SK-N-SH (cell line): ENCODE measurements at regions not wholly inside any gene's neighbourhood (a gene's known extent, or its start where the extent isn't known, plus 50 kb on each side); places are given as distances from the start of the nearest gene placed in this dataset.

Experiments used
- CTCF ChIA-PET: fragments of 300-600, 350-600 bp; formaldehyde crosslinking; extraction: SDS; loops from one replicate; lab custom pipeline; 2021; lab: Yijun Ruan, JAX
- POLR2A ChIA-PET: fragments of 350-600 bp; sonication (Branson Sonifier 250); formaldehyde crosslinking; extraction: SDS; loops from one replicate; lab custom pipeline; 2020; ENCODE audit warnings: antibody characterized with exemption, inconsistent platforms; lab: Yijun Ruan, JAX
- DNase-seq: peaks from one replicate; pipeline ENCODE4 v3.0.0; 2012
- H2AFZ ChIP-seq: fragments of 200-600 bp; sonication (generic); 2 replicates; pipeline ENCODE4 v1.8.1; 2016; ENCODE audit warnings: antibody characterized with exemption, mild to moderate bottlenecking, low read depth
- H3F3A ChIP-seq: fragments of 200-600 bp; sonication (generic); replicated peaks from 2 replicates; pipeline ENCODE3; 2016; ENCODE audit warnings: antibody characterized with exemption, mild to moderate bottlenecking; ENCODE audit not compliant: insufficient read depth
- H3K27ac ChIP-seq, 2 experiments: fragments of 200-500 bp in 1 of 2; fragments of 200-600 bp in 1 of 2; sonication (Bioruptor generic) in 1 of 2; sonication (generic), shearing (Covaris generic) in 1 of 2; 2 replicates each; pipeline versions ENCODE4 v1.5.1 to v1.6.1; 2014 to 2016; ENCODE audit warnings: low read depth in 2 of 2, inconsistent platforms in 1 of 2, low read length in 1 of 2, mild to moderate bottlenecking in 1 of 2, mixed read lengths in 1 of 2
- H3K27me3 ChIP-seq: fragments of 200-600 bp; sonication (generic), shearing (Covaris generic); 2 replicates; pipeline ENCODE4 v1.6.1; 2016; ENCODE audit warnings: mixed run types; ENCODE audit not compliant: insufficient read depth
- H3K36me3 ChIP-seq, 2 experiments: fragments of 200-500 bp in 1 of 2; fragments of 200-600 bp in 1 of 2; sonication (Bioruptor generic) in 1 of 2; sonication (generic) in 1 of 2; replicated peaks in 1 of 2; 2 replicates each; pipeline versions ENCODE3 to v1.5.1; 2014 to 2016; ENCODE audit warnings: low read length in 1 of 2, mild to moderate bottlenecking in 1 of 2; ENCODE audit not compliant: insufficient read depth in 2 of 2, control insufficient read depth in 1 of 2
- H3K4me1 ChIP-seq, 2 experiments: fragments of 200-500 bp in 1 of 2; fragments of 200-600 bp in 1 of 2; sonication (Bioruptor generic) in 1 of 2; sonication (generic), shearing (Covaris generic) in 1 of 2; 2 replicates each; pipeline versions ENCODE4 v1.5.1 to v1.6.1; 2014 to 2016; ENCODE audit warnings: low read depth in 1 of 2, low read length in 1 of 2, mixed run types in 1 of 2; ENCODE audit not compliant: insufficient read depth in 2 of 2, control insufficient read depth in 1 of 2
- H3K4me2 ChIP-seq: fragments of 200-600 bp; sonication (generic), shearing (Covaris generic); 2 replicates; pipeline ENCODE4 v1.6.1; 2017; ENCODE audit warnings: mixed run types
- H3K4me3 ChIP-seq, 2 experiments: fragments of 200-500 bp in 1 of 2; fragments of 200-600 bp in 1 of 2; sonication (Bioruptor generic) in 1 of 2; sonication (generic), shearing (Covaris generic) in 1 of 2; 2 replicates each; pipeline versions ENCODE4 v1.5.1 to v1.8.1; 2014 to 2016; ENCODE audit warnings: low read depth in 2 of 2, inconsistent platforms in 1 of 2, low read length in 1 of 2, mild to moderate bottlenecking in 1 of 2, mixed read lengths in 1 of 2, moderate library complexity in 1 of 2
- H3K79me2 ChIP-seq: fragments of 200-600 bp; sonication (generic); 2 replicates; pipeline ENCODE4 v1.8.1; 2017; ENCODE audit warnings: mild to moderate bottlenecking; ENCODE audit not compliant: insufficient read depth
- H3K9ac ChIP-seq: fragments of 200-600 bp; sonication (generic); 2 replicates; pipeline ENCODE4 v1.6.1; 2017; ENCODE audit warnings: mixed run types
- H3K9me2 ChIP-seq: fragments of 200-600 bp; sonication (generic); 2 replicates; pipeline ENCODE4 v1.6.1; 2017; ENCODE audit warnings: mixed run types
- H3K9me3 ChIP-seq: fragments of 200-600 bp; sonication (generic); 2 replicates; pipeline ENCODE4 v1.6.1; 2017; ENCODE audit warnings: mixed run types, mild to moderate bottlenecking, moderate library complexity
- H4K20me1 ChIP-seq: fragments of 200-600 bp; sonication (generic); 2 replicates; pipeline ENCODE4 v1.6.1; 2017; ENCODE audit warnings: mild to moderate bottlenecking, mixed run types; ENCODE audit not compliant: insufficient read depth
- CHD2 ChIP-seq: fragments of 150-350 bp; IDR thresholded peaks from 2 replicates; pipeline ENCODE4 v1.6.1; 2018; ENCODE audit warnings: low read length; ENCODE audit not compliant: partially characterized antibody
- EZH2phosphoT487 ChIP-seq: fragments of 200-600 bp; sonication (generic); IDR thresholded peaks from 2 replicates; pipeline ENCODE4 v1.6.1; 2017; ENCODE audit warnings: low read depth, mixed run types, mild to moderate bottlenecking, antibody characterized with exemption, moderate library complexity, borderline replicate concordance
- FOSL2 ChIP-seq: IDR thresholded peaks from 2 replicates; pipeline ENCODE4 v1.4.0; 2012; ENCODE audit warnings: low read depth, mild to moderate bottlenecking, moderate library complexity, borderline replicate concordance
- FOXJ3 ChIP-seq: sonication (generic); formaldehyde crosslinking; IDR thresholded peaks from 2 replicates; pipeline ENCODE4 v1.5.1; 2020; ENCODE audit warnings: mild to moderate bottlenecking, missing genetic modification reagents
- FOXM1 ChIP-seq: IDR thresholded peaks from 2 replicates; pipeline ENCODE4 v1.4.0; 2012; ENCODE audit warnings: low read depth, mild to moderate bottlenecking
- GABPA ChIP-seq: IDR thresholded peaks from 2 replicates; pipeline ENCODE4 v1.4.0; 2012; ENCODE audit warnings: low read depth, mild to moderate bottlenecking
- GATA2 ChIP-seq: sonication (generic); formaldehyde crosslinking; IDR thresholded peaks from 2 replicates; pipeline ENCODE4 v1.5.0; 2020; ENCODE audit warnings: mild to moderate bottlenecking, missing genetic modification reagents
- MAX ChIP-seq: IDR thresholded peaks from 2 replicates; pipeline ENCODE4 v1.4.0; 2012; ENCODE audit warnings: low read depth
- MEF2A ChIP-seq: IDR thresholded peaks from 2 replicates; pipeline ENCODE4 v1.4.0; 2012; ENCODE audit warnings: low read depth, borderline replicate concordance
- MXI1 ChIP-seq: IDR thresholded peaks from 2 replicates; pipeline ENCODE4 v1.6.1; 2012; ENCODE audit warnings: mild to moderate bottlenecking, low read depth, low read length, improper control_type of control experiment
- NFIC ChIP-seq: IDR thresholded peaks from 2 replicates; pipeline ENCODE4 v1.4.0; 2012; ENCODE audit warnings: borderline replicate concordance
- NRF1 ChIP-seq: IDR thresholded peaks from 2 replicates; pipeline ENCODE4 v1.6.1; 2012; ENCODE audit warnings: low read depth, mild to moderate bottlenecking, low read length
- POLR2AphosphoS5 ChIP-seq: IDR thresholded peaks from 2 replicates; pipeline ENCODE4 v1.6.1; 2012; ENCODE audit warnings: low read depth, low read length
- RCOR1 ChIP-seq: fragments of 150-350 bp; IDR thresholded peaks from 2 replicates; pipeline ENCODE4 v1.6.1; 2017; ENCODE audit warnings: antibody characterized with exemption, low read length
- REST ChIP-seq: IDR thresholded peaks from 2 replicates; pipeline ENCODE4 v1.6.1; 2012; ENCODE audit warnings: mild to moderate bottlenecking, low read depth, low read length, moderate library complexity
- RFX5 ChIP-seq: IDR thresholded peaks from 2 replicates; pipeline ENCODE4 v1.6.1; 2012; ENCODE audit warnings: mild to moderate bottlenecking, improper control_type of control experiment, low read length
- SMC3 ChIP-seq: IDR thresholded peaks from 2 replicates; pipeline ENCODE4 v1.6.1; 2012; ENCODE audit warnings: low read depth, low read length, improper control_type of control experiment
- TCF12 ChIP-seq: IDR thresholded peaks from 2 replicates; pipeline ENCODE4 v1.4.0; 2012
- YY1 ChIP-seq: IDR thresholded peaks from 2 replicates; pipeline ENCODE4 v1.4.0; 2012; ENCODE audit warnings: low read depth, mild to moderate bottlenecking
- ZBTB33 ChIP-seq: IDR thresholded peaks from 2 replicates; pipeline ENCODE4 v1.4.0; 2012; ENCODE audit warnings: low read depth, borderline replicate concordance
- WGBS: methylation state at CpG from one replicate; pipeline ENCODE4 v1.1.6; 2017; ENCODE audit warnings: low lambda C conversion rate; 5-methylcytosine and 5-hydroxymethylcytosine counted together

GRCh38 chr10:31701546-31701945 is 227.1 kb downstream of the ARHGAP12 start (continued):
- TF ChIP-seq ZBTB33 (no peak), MXI1 (no peak), MEF2A (no peak), POLR2AphosphoS5 (no peak), GABPA (no peak), RFX5 (no peak), NRF1 (no peak), RCOR1 (no peak), FOXJ3 (CRISPR knock-in tag) (no peak)

GRCh38 chr10:31700181-31700611 is 228.4 kb downstream of the ARHGAP12 start:
- 80% methylated on average over 11 of the region's 11 CpGs for WGBS
- H3K36me3 ChIP-seq, result no peaks in the 10 kb centered on the region
- no peak overlapping the region for H3K9ac ChIP-seq
- no peak overlapping the region for H3K4me2 ChIP-seq
- ChIA-PET POLR2A (no interaction called here), CTCF (no interaction called here)
- H2AFZ ChIP-seq, result no peak overlapping the region
- H3K4me1 ChIP-seq, result peaks cover 13 to 15% of the 10 kb centered on the region in 2 experiments; a peak in 2 of 4 replicates
- no peak overlapping the region for H3K27ac ChIP-seq
- TF ChIP-seq CHD2 (no peak), MAX (no peak), NFIC (no peak), GATA2 (CRISPR knock-in tag) (no peak), TCF12 (no peak), NRF1 (no peak), REST (no peak), YY1 (no peak), MXI1 (no peak), FOSL2 (no peak), SMC3 (no peak), EZH2phosphoT487 (no peak), FOXM1 (no peak)
- H3K79me2 ChIP-seq, result no peaks in the 10 kb centered on the region
- H3K4me3 ChIP-seq, result no peak overlapping the region
- H3K27me3 ChIP-seq, result no peaks in the 10 kb centered on the region
- no peaks in the 10 kb centered on the region for H3F3A ChIP-seq
- H4K20me1 ChIP-seq, result no peaks in the 10 kb centered on the region
- no peaks in the 10 kb centered on the region for H3K9me3 ChIP-seq
- H3K9me2 ChIP-seq, result no peaks in the 10 kb centered on the region
- no peak for DNase-seq
